KOPT-K1 (cell line): ENCODE measurements at regions not wholly inside any gene's neighbourhood (a gene's known extent, or its start where the extent isn't known, plus 50 kb on each side); places are given as distances from the start of the nearest gene placed in this dataset.
"Not testable (repeated sequence)": the region's sequence is repeated elsewhere in the genome, so short reads cannot be mapped to it uniquely, and the experiment has no call there.

Experiments
- H3K27ac ChIP-seq: fragments of 200-600 bp; sonication (generic); 2 replicates; pipeline ENCODE4 v1.5.1; 2016; ENCODE audit warnings: antibody characterized with exemption, mild to moderate bottlenecking, low read depth, low read length; ENCODE audit not compliant: poor library complexity, severe bottlenecking
- H3K36me3 ChIP-seq: fragments of 200-600 bp; sonication (generic); 2 replicates; pipeline ENCODE4 v1.5.1; 2017; ENCODE audit warnings: antibody characterized with exemption, mild to moderate bottlenecking, low read length, moderate library complexity; ENCODE audit not compliant: insufficient read depth
- H3K9me3 ChIP-seq: fragments of 200-600 bp; sonication (generic); 2 replicates; pipeline ENCODE4 v1.5.1; 2017; ENCODE audit warnings: antibody characterized with exemption, low read length, mild to moderate bottlenecking; ENCODE audit not compliant: insufficient read depth, poor library complexity, severe bottlenecking

GRCh38 chr12:20134652-20135051, 233.7 kb upstream of the PDE3A start:
- no peak overlapping the region for H3K27ac ChIP-seq
- H3K36me3 ChIP-seq, result no peaks in the 10 kb centered on the region
- no peaks in the 10 kb centered on the region for H3K9me3 ChIP-seq

- H3K36me3 ChIP-seq, result no peaks in the 10 kb centered on the region
- no peaks in the 10 kb centered on the region for H3K9me3 ChIP-seq
- H3K27ac ChIP-seq, result no peak overlapping the region
Observed at GRCh38 chr12:20140751-20141150, 227.6 kb upstream of the PDE3A start.

GRCh38 chr12:20142316-20142715, 226.0 kb upstream of the PDE3A start:
- Histone ChIP-seq H3K9me3 (no peaks in the 10 kb centered on the region), H3K27ac (no peak overlapping the region), H3K36me3 (no peaks in the 10 kb centered on the region)

GRCh38 chr12:20142956-20143355, 225.4 kb upstream of the PDE3A start:
- Histone ChIP-seq H3K9me3 (no peaks in the 10 kb centered on the region), H3K36me3 (no peaks in the 10 kb centered on the region), H3K27ac (no peak overlapping the region)

- H3K36me3 ChIP-seq, result no peaks in the 10 kb centered on the region
- H3K27ac ChIP-seq, result no peak overlapping the region
- no peaks in the 10 kb centered on the region for H3K9me3 ChIP-seq
Observed at GRCh38 chr12:20144341-20144740, 224.0 kb upstream of the PDE3A start.

- Histone ChIP-seq H3K27ac (no peak overlapping the region), H3K9me3 (no peaks in the 10 kb centered on the region), H3K36me3 (no peaks in the 10 kb centered on the region)
Observed at GRCh38 chr12:20148241-20148640, 220.1 kb upstream of the PDE3A start.

- Histone ChIP-seq H3K9me3 (no peaks in the 10 kb centered on the region), H3K36me3 (no peaks in the 10 kb centered on the region), H3K27ac (no peak overlapping the region)
Observed at GRCh38 chr12:20150835-20151422, 217.4 kb upstream of the PDE3A start.

GRCh38 chr12:20154052-20154451, 214.3 kb upstream of the PDE3A start:
- Histone ChIP-seq H3K36me3 (no peaks in the 10 kb centered on the region), H3K27ac (peak overlapping the region; percentile 18), H3K9me3 (no peaks in the 10 kb centered on the region)

- Histone ChIP-seq H3K36me3 (no peaks in the 10 kb centered on the region), H3K27ac (no peak overlapping the region), H3K9me3 (no peaks in the 10 kb centered on the region)
Observed at GRCh38 chr12:20155374-20155773, 213.0 kb upstream of the PDE3A start.

GRCh38 chr12:20160899-20161298, 207.4 kb upstream of the PDE3A start:
- H3K9me3 ChIP-seq, H3K36me3 ChIP-seq, H3K27ac ChIP-seq: not testable (repeated sequence)

GRCh38 chr12:20174528-20175175, 193.7 kb upstream of the PDE3A start:
- Histone ChIP-seq H3K9me3 (no peaks in the 10 kb centered on the region), H3K36me3 (no peaks in the 10 kb centered on the region), H3K27ac (no peak overlapping the region)

GRCh38 chr12:20175704-20176388, 192.5 kb upstream of the PDE3A start:
- Histone ChIP-seq H3K27ac (no peak overlapping the region), H3K36me3 (no peaks in the 10 kb centered on the region), H3K9me3 (no peaks in the 10 kb centered on the region)

- Histone ChIP-seq H3K9me3 (no peaks in the 10 kb centered on the region), H3K27ac (no peak overlapping the region), H3K36me3 (no peaks in the 10 kb centered on the region)
Observed at GRCh38 chr12:20181416-20182180, 186.7 kb upstream of the PDE3A start.

- Histone ChIP-seq H3K27ac (no peak overlapping the region), H3K36me3 (no peaks in the 10 kb centered on the region), H3K9me3 (no peaks in the 10 kb centered on the region)
Observed at GRCh38 chr12:20183563-20183962, 184.8 kb upstream of the PDE3A start.

GRCh38 chr12:20184514-20184913, 183.8 kb upstream of the PDE3A start:
- H3K27ac ChIP-seq, result no peak overlapping the region
- H3K9me3 ChIP-seq, result no peaks in the 10 kb centered on the region
- no peaks in the 10 kb centered on the region for H3K36me3 ChIP-seq
